ENCODE measurements at regions not wholly inside any gene's neighbourhood (a gene's known extent, or its start where the extent isn't known, plus 50 kb on each side); places are given as distances from the start of the nearest gene placed in this dataset.

GRCh38 chr9:22389271-22389670 is 57.4 kb upstream of the DMRTA1 start:
- Mint-ChIP-seq H3K4me1 (no peaks in the 10 kb centered on the region), H3K27ac (no peak overlapping the region), H3K27me3 (ENCODE audit: low read depth) (no peaks in the 10 kb centered on the region), H3K4me3 (no peak overlapping the region), H3K9me3 (no peaks in the 10 kb centered on the region), H3K36me3 (ENCODE audit: low read depth) (no peaks in the 10 kb centered on the region)
- no peak for TF ChIP-seq CTCF (IDR thresholded peaks at IDR 0.05; ENCODE audit: unreplicated experiment in 3 of 3)

GRCh38 chr9:22392523-22392922 is 54.1 kb upstream of the DMRTA1 start:
- H3K4me3 Mint-ChIP-seq, result no peak overlapping the region
- no peaks in the 10 kb centered on the region for H3K27me3 Mint-ChIP-seq (ENCODE audit: low read depth)
- no peak overlapping the region for H3K27ac Mint-ChIP-seq
- H3K36me3 Mint-ChIP-seq (ENCODE audit: low read depth), result no peaks in the 10 kb centered on the region
- no peak for TF ChIP-seq CTCF (IDR thresholded peaks at IDR 0.05; ENCODE audit: unreplicated experiment in 3 of 3)
- peaks cover 6% of the 10 kb centered on the region for H3K9me3 Mint-ChIP-seq
- H3K4me1 Mint-ChIP-seq, result no peaks in the 10 kb centered on the region

- H3K4me3 Mint-ChIP-seq, result no peak overlapping the region
- TF ChIP-seq CTCF (IDR thresholded peaks at IDR 0.05; ENCODE audit: unreplicated experiment in 3 of 3), result no peak
- H3K27me3 Mint-ChIP-seq (ENCODE audit: low read depth), result no peaks in the 10 kb centered on the region
- no peaks in the 10 kb centered on the region for H3K36me3 Mint-ChIP-seq (ENCODE audit: low read depth)
- H3K4me1 Mint-ChIP-seq, result no peaks in the 10 kb centered on the region
- no peak overlapping the region for H3K27ac Mint-ChIP-seq
- peaks cover 6% of the 10 kb centered on the region for H3K9me3 Mint-ChIP-seq
Measured at GRCh38 chr9:22395687-22396141, 50.9 kb upstream of the DMRTA1 start.

Data from nephron (organoid).